Loucy (cell line): ENCODE measurements at regions not wholly inside any gene's neighbourhood (a gene's known extent, or its start where the extent isn't known, plus 50 kb on each side); places are given as distances from the start of the nearest gene placed in this dataset.

Source experiments
- EZH2phosphoT487 ChIP-seq: fragments of 200-600 bp; IDR thresholded peaks from 2 replicates; pipeline ENCODE4 v1.6.1; 2018; ENCODE audit warnings: antibody characterized with exemption, mild to moderate bottlenecking, moderate library complexity, borderline replicate concordance
- TF ChIP-seq, protein P1 (sequence below): fragments of 200-600 bp; sonication (generic); conservative IDR thresholded peaks from 2 replicates; pipeline ENCODE4 v1.5.1; 2014; ENCODE audit warnings: mild to moderate bottlenecking, antibody characterized with exemption, low read length

DNA sequence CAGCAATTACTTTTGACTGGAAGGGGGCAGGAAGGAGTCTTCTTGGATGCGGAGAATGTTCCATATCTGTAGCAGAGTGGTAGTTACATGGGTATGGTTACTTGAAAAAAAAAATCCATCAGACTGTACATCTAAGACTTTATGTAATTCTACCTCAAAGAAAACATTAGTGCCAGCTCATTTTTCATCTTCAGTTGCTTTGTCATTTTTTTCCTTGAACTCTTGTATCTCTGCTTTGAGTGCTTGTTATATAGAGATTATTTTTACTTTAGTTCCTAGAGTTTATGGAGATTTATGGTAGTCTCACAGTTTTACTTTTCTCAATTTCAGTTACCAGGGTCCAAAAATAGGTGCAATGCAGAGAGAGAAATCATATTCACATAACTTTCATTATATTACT lies 60.0 kb upstream of the ITSN2 start:
- TF ChIP-seq, protein P1, sequence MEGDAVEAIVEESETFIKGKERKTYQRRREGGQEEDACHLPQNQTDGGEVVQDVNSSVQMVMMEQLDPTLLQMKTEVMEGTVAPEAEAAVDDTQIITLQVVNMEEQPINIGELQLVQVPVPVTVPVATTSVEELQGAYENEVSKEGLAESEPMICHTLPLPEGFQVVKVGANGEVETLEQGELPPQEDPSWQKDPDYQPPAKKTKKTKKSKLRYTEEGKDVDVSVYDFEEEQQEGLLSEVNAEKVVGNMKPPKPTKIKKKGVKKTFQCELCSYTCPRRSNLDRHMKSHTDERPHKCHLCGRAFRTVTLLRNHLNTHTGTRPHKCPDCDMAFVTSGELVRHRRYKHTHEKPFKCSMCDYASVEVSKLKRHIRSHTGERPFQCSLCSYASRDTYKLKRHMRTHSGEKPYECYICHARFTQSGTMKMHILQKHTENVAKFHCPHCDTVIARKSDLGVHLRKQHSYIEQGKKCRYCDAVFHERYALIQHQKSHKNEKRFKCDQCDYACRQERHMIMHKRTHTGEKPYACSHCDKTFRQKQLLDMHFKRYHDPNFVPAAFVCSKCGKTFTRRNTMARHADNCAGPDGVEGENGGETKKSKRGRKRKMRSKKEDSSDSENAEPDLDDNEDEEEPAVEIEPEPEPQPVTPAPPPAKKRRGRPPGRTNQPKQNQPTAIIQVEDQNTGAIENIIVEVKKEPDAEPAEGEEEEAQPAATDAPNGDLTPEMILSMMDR: no peak
- TF ChIP-seq EZH2phosphoT487: no peak
